ENCODE measurements at regions not wholly inside any gene's neighbourhood (a gene's known extent, or its start where the extent isn't known, plus 50 kb on each side); places are given as distances from the start of the nearest gene placed in this dataset.

GRCh38 chr4:22573198-22573597 lies 57.3 kb upstream of the ADGRA3 start:
- Histone ChIP-seq H3K36me3 (no peaks in the 10 kb centered on the region), H3K4me3 (no peak overlapping the region), H3K9me3 (peaks cover 0 to 11% (median 0%) of the 10 kb centered on the region in 3 donors), H3K27me3 (no peaks in the 10 kb centered on the region), H3K27ac (peak overlapping the region in 1 of 2 donors; percentile 21), H3K4me1 (peaks cover 0 to 20% (median 10%) of the 10 kb centered on the region in 4 donors)
- DNase-seq, result peak; percentile 45 to 81
- intact Hi-C loops (cut with DNase I; ENCODE audit: low total_unique reads), result no loop called here
- TF ChIP-seq CTCF (IDR thresholded peaks at IDR 0.05), result no peak

GRCh38 chr4:22573641-22574040 lies 57.8 kb upstream of the ADGRA3 start:
- no peak for TF ChIP-seq CTCF (IDR thresholded peaks at IDR 0.05)
- DNase-seq, result no peak
- H3K27me3 ChIP-seq, result no peaks in the 10 kb centered on the region
- peaks cover 0 to 24% (median 10%) of the 10 kb centered on the region in 4 donors for H3K4me1 ChIP-seq
- H3K9me3 ChIP-seq, result peaks cover 0 to 11% (median 0%) of the 10 kb centered on the region in 3 donors
- intact Hi-C loops (cut with DNase I; ENCODE audit: low total_unique reads), result no loop called here
- H3K27ac ChIP-seq, result peak overlapping the region in 1 of 2 donors; percentile 21
- no peaks in the 10 kb centered on the region for H3K36me3 ChIP-seq
- H3K4me3 ChIP-seq, result no peak overlapping the region

- Histone ChIP-seq H3K27me3 (no peaks in the 10 kb centered on the region), H3K9me3 (peaks cover 0 to 4% (median 0%) of the 10 kb centered on the region in 3 donors), H3K4me1 (peaks cover 0 to 26% (median 10%) of the 10 kb centered on the region in 4 donors), H3K27ac (no peak overlapping the region), H3K36me3 (no peaks in the 10 kb centered on the region), H3K4me3 (no peak overlapping the region)
- intact Hi-C loops (cut with DNase I; ENCODE audit: low total_unique reads), result no loop called here
- TF ChIP-seq CTCF (IDR thresholded peaks at IDR 0.05), result no peak
- DNase-seq, result no peak
These were observed 58.6 kb upstream of the ADGRA3 start for GRCh38 chr4:22574424-22574823.

- no peak for TF ChIP-seq CTCF (IDR thresholded peaks at IDR 0.05)
- Histone ChIP-seq H3K9me3 (peaks cover 0 to 4% (median 0%) of the 10 kb centered on the region in 3 donors), H3K4me1 (peaks cover 0 to 26% (median 10%) of the 10 kb centered on the region in 4 donors), H3K36me3 (no peaks in the 10 kb centered on the region), H3K27me3 (no peaks in the 10 kb centered on the region), H3K27ac (no peak overlapping the region), H3K4me3 (no peak overlapping the region)
- intact Hi-C loops (cut with DNase I; ENCODE audit: low total_unique reads), result no loop called here
- no peak for DNase-seq
These were observed 59.0 kb upstream of the ADGRA3 start for GRCh38 chr4:22574880-22575279.

- H3K27ac ChIP-seq, result no peak overlapping the region
- no peaks in the 10 kb centered on the region for H3K4me1 ChIP-seq
- no peak overlapping the region for H3K4me3 ChIP-seq
- intact Hi-C loops (cut with DNase I; ENCODE audit: low total_unique reads), result no loop called here
- no peak for DNase-seq
- H3K36me3 ChIP-seq, result no peaks in the 10 kb centered on the region
- TF ChIP-seq CTCF (IDR thresholded peaks at IDR 0.05), result no peak
- H3K9me3 ChIP-seq, result no peaks in the 10 kb centered on the region
- H3K27me3 ChIP-seq, result no peaks in the 10 kb centered on the region
These were observed 71.4 kb upstream of the ADGRA3 start for GRCh38 chr4:22587253-22587652.

- Histone ChIP-seq H3K36me3 (no peaks in the 10 kb centered on the region), H3K27ac (no peak overlapping the region), H3K4me3 (no peak overlapping the region), H3K27me3 (no peaks in the 10 kb centered on the region), H3K9me3 (no peaks in the 10 kb centered on the region), H3K4me1 (no peaks in the 10 kb centered on the region)
- no peak for TF ChIP-seq CTCF (IDR thresholded peaks at IDR 0.05)
- intact Hi-C loops (cut with DNase I; ENCODE audit: low total_unique reads), result no loop called here
- DNase-seq, result no peak
These were observed 78.1 kb upstream of the ADGRA3 start for GRCh38 chr4:22593933-22594332.

All from tibial artery (tissue), 4 donors.